ENCODE measurements at regions not wholly inside any gene's neighbourhood (a gene's known extent, or its start where the extent isn't known, plus 50 kb on each side); places are given as distances from the start of the nearest gene placed in this dataset.

- Mint-ChIP-seq H3K4me3 (no peak overlapping the region), H3K4me1 (peaks cover 18% of the 10 kb centered on the region), H3K9me3 (peaks cover 3% of the 10 kb centered on the region), H3K36me3 (no peaks in the 10 kb centered on the region), H3K27me3 (ENCODE audit: low read depth) (no peaks in the 10 kb centered on the region), H3K27ac (no peak overlapping the region)
- no peak for DNase-seq (ENCODE audit: low spot score in 2 of 2, unreplicated experiment in 2 of 2)
- TF ChIP-seq CTCF (IDR thresholded peaks at IDR 0.05; ENCODE audit: unreplicated experiment) = no peak
Measured at GRCh38 chr12:91662021-91662420, 479.4 kb upstream of the DCN start.

- Mint-ChIP-seq H3K27me3 (ENCODE audit: low read depth) (no peaks in the 10 kb centered on the region), H3K27ac (no peak overlapping the region), H3K36me3 (no peaks in the 10 kb centered on the region), H3K4me3 (no peak overlapping the region), H3K9me3 (no peaks in the 10 kb centered on the region), H3K4me1 (peaks cover 21% of the 10 kb centered on the region)
- no peak for TF ChIP-seq CTCF (IDR thresholded peaks at IDR 0.05; ENCODE audit: unreplicated experiment)
- DNase-seq (ENCODE audit: low spot score in 2 of 2, unreplicated experiment in 2 of 2) = no peak
Measured at GRCh38 chr12:91657032-91657431, 474.4 kb upstream of the DCN start.

GRCh38 chr12:91655966-91656365 lies 473.3 kb upstream of the DCN start:
- DNase-seq (ENCODE audit: low spot score in 2 of 2, unreplicated experiment in 2 of 2) = no peak
- TF ChIP-seq CTCF (IDR thresholded peaks at IDR 0.05; ENCODE audit: unreplicated experiment) = no peak
- no peaks in the 10 kb centered on the region for H3K36me3 Mint-ChIP-seq
- H3K4me1 Mint-ChIP-seq = peaks cover 21% of the 10 kb centered on the region
- peaks cover 9% of the 10 kb centered on the region for H3K9me3 Mint-ChIP-seq
- H3K27me3 Mint-ChIP-seq (ENCODE audit: low read depth) = no peaks in the 10 kb centered on the region
- no peak overlapping the region for H3K4me3 Mint-ChIP-seq
- no peak overlapping the region for H3K27ac Mint-ChIP-seq

- Mint-ChIP-seq H3K9me3 (peaks cover 21% of the 10 kb centered on the region), H3K27ac (no peak overlapping the region), H3K27me3 (ENCODE audit: low read depth) (no peaks in the 10 kb centered on the region), H3K36me3 (no peaks in the 10 kb centered on the region), H3K4me1 (peaks cover 21% of the 10 kb centered on the region), H3K4me3 (no peak overlapping the region)
- no peak for TF ChIP-seq CTCF (IDR thresholded peaks at IDR 0.05; ENCODE audit: unreplicated experiment)
- no peak for DNase-seq (ENCODE audit: low spot score in 2 of 2, unreplicated experiment in 2 of 2)
Measured at GRCh38 chr12:91654087-91654486, 471.5 kb upstream of the DCN start.

GRCh38 chr12:91651728-91652127 lies 469.1 kb upstream of the DCN start:
- H3K4me1 Mint-ChIP-seq = peaks cover 18% of the 10 kb centered on the region
- H3K4me3 Mint-ChIP-seq = no peak overlapping the region
- no peak for DNase-seq (ENCODE audit: low spot score in 2 of 2, unreplicated experiment in 2 of 2)
- H3K36me3 Mint-ChIP-seq = no peaks in the 10 kb centered on the region
- no peak for TF ChIP-seq CTCF (IDR thresholded peaks at IDR 0.05; ENCODE audit: unreplicated experiment)
- H3K27me3 Mint-ChIP-seq (ENCODE audit: low read depth) = no peaks in the 10 kb centered on the region
- no peak overlapping the region for H3K27ac Mint-ChIP-seq
- H3K9me3 Mint-ChIP-seq = peaks cover 21% of the 10 kb centered on the region

- no peak overlapping the region for H3K4me3 Mint-ChIP-seq
- H3K4me1 Mint-ChIP-seq = peaks cover 13% of the 10 kb centered on the region
- no peaks in the 10 kb centered on the region for H3K9me3 Mint-ChIP-seq
- H3K36me3 Mint-ChIP-seq = no peaks in the 10 kb centered on the region
- no peak for DNase-seq (ENCODE audit: low spot score in 2 of 2, unreplicated experiment in 2 of 2)
- no peak overlapping the region for H3K27ac Mint-ChIP-seq
- no peak for TF ChIP-seq CTCF (IDR thresholded peaks at IDR 0.05; ENCODE audit: unreplicated experiment)
- no peaks in the 10 kb centered on the region for H3K27me3 Mint-ChIP-seq (ENCODE audit: low read depth)
Measured at GRCh38 chr12:91643763-91644162, 461.1 kb upstream of the DCN start.

Measured in mesothelial cell of epicardium (in vitro differentiated cells).